SK-N-MC (cell line): ENCODE measurements at regions not wholly inside any gene's neighbourhood (a gene's known extent, or its start where the extent isn't known, plus 50 kb on each side); places are given as distances from the start of the nearest gene placed in this dataset.

ENCODE experiments used
- EZH2 ChIP-seq: fragments of 200-600 bp; sonication (generic); IDR thresholded peaks from one replicate; pipeline ENCODE4 v1.6.1; 2017; ENCODE audit warnings: antibody characterized with exemption
- POLR2AphosphoS5 ChIP-seq: IDR thresholded peaks from 2 replicates; pipeline ENCODE4 v1.6.1; 2012; ENCODE audit warnings: mild to moderate bottlenecking, low read depth, low read length, borderline replicate concordance

- no peak for TF ChIP-seq POLR2AphosphoS5
- no peak for TF ChIP-seq EZH2
These were observed 242.7 kb downstream of the CETN3 start for GRCh38 chr5:90166816-90167215.
